K562 (cell line): ENCODE measurements at regions not wholly inside any gene's neighbourhood (a gene's known extent, or its start where the extent isn't known, plus 50 kb on each side); places are given as distances from the start of the nearest gene placed in this dataset.

Experiments
- ATAC-seq: fragments of 200-7000 bp; cut with Tn5 transposase; 3 replicates; pipeline ENCODE4 v1.9.1; 2020; ENCODE audit warnings: moderate library complexity
- BruUV-seq: library from RNA; stranded (reverse); fragments of 400-500 nt; replicated peaks from 2 replicates; lab custom pipeline; 2021; lab: Mats Ljungman, UMichigan
- CTCF ChIA-PET: fragments of 300-600 bp; formaldehyde crosslinking; extraction: SDS; loops from one replicate; lab custom pipeline; 2021; ENCODE audit warnings: low intra/inter-chr PET ratio; lab: Yijun Ruan, JAX
- POLR2A ChIA-PET: fragments of 300-600, 350-650 bp; sonication (Branson Sonifier 250); formaldehyde crosslinking; extraction: SDS; loops from one replicate; lab custom pipeline; 2021; ENCODE audit warnings: antibody characterized with exemption, inconsistent platforms; lab: Yijun Ruan, JAX
- DNase-seq, 4 experiments: peaks; one replicate each; pipeline versions ENCODE4 v3.0.0 to v3.0.0-alpha.2; 2011 to 2018; ENCODE audit warnings: low spot score in 3 of 4, mixed read lengths in 3 of 4; ENCODE audit errors: extremely low read depth in 1 of 4
- FAIRE-seq: peaks from 2 replicates; lab custom pipeline; 2011; peaks lifted over from hg19 to GRCh38; lab: Jason Lieb, UNC
- H2AFZ ChIP-seq: 2 replicates; pipeline ENCODE4 v1.6.0; 2011; ENCODE audit warnings: low read depth, low read length, control low read depth, inconsistent platforms
- H3K27ac ChIP-seq: fragments of 200-600 bp; 3 replicates; pipeline ENCODE4 v1.8.0; 2011; ENCODE audit warnings: low read depth, mild to moderate bottlenecking, control low read depth, inconsistent platforms, low read length, moderate library complexity, mixed read lengths; ENCODE audit errors: extremely low read depth
- H3K27me3 ChIP-seq, 2 experiments: fragments of 300-600 bp in 1 of 2; 2 replicates in 1 of 2; 3 replicates in 1 of 2; pipeline versions ENCODE4 v1.6.0 to v1.8.0; 2011; ENCODE audit warnings: inconsistent platforms in 2 of 2, low read length in 2 of 2, mild to moderate bottlenecking in 1 of 2, mixed read lengths in 1 of 2, moderate library complexity in 1 of 2; ENCODE audit not compliant: control insufficient read depth in 2 of 2, insufficient read depth in 2 of 2
- H3K36me3 ChIP-seq: fragments of 300-600 bp; 3 replicates; pipeline ENCODE4 v1.8.0; 2011; ENCODE audit warnings: mild to moderate bottlenecking, low read length, inconsistent platforms; ENCODE audit not compliant: control insufficient read depth, insufficient read depth
- H3K4me1 ChIP-seq, 2 experiments: fragments of 200-600 bp in 1 of 2; replicated peaks in 1 of 2; 2 replicates in 1 of 2; 3 replicates in 1 of 2; pipeline versions ENCODE4 v1.5.1 to v1.8.0; 2011; ENCODE audit warnings: inconsistent platforms in 2 of 2, low read length in 2 of 2, mild to moderate bottlenecking in 1 of 2, mixed read lengths in 1 of 2, moderate library complexity in 1 of 2; ENCODE audit not compliant: control insufficient read depth in 2 of 2, insufficient read depth in 2 of 2
- H3K4me2 ChIP-seq: 2 replicates; pipeline ENCODE4 v1.6.1; 2011; ENCODE audit warnings: low read length, control low read depth, inconsistent platforms, mixed read lengths; ENCODE audit not compliant: insufficient read depth
- H3K4me3 ChIP-seq: fragments of 200-600 bp; sonication (generic), shearing (Covaris generic); 2 replicates; pipeline ENCODE4 v1.5.1; 2016; ENCODE audit warnings: control low read depth, inconsistent platforms
- H3K79me2 ChIP-seq: fragments of 200-600 bp; 3 replicates; pipeline ENCODE4 v1.8.0; 2011; ENCODE audit warnings: low read length, inconsistent platforms; ENCODE audit not compliant: control insufficient read depth, insufficient read depth
- H3K9ac ChIP-seq, 2 experiments: 2 replicates each; pipeline versions ENCODE4 v1.6.0 to v1.6.1; 2011; ENCODE audit warnings: low read depth in 2 of 2, low read length in 2 of 2, control low read depth in 1 of 2, inconsistent platforms in 1 of 2, mild to moderate bottlenecking in 1 of 2, mixed read lengths in 1 of 2; ENCODE audit not compliant: insufficient read depth in 1 of 2
- H3K9me1 ChIP-seq: one replicate; pipeline ENCODE4 v1.6.0; 2011; ENCODE audit warnings: inconsistent platforms, mild to moderate bottlenecking, low read length, moderate library complexity; ENCODE audit not compliant: control insufficient read depth, insufficient read depth
- H3K9me3 ChIP-seq: replicated peaks from 2 replicates; pipeline ENCODE4 v1.5.1; 2011; ENCODE audit warnings: low read depth, low read length, inconsistent platforms; ENCODE audit not compliant: control insufficient read depth, insufficient read depth
- H4K20me1 ChIP-seq: replicated peaks from 2 replicates; pipeline ENCODE4 v1.6.1; 2011; ENCODE audit warnings: low read length, inconsistent platforms, mixed read lengths; ENCODE audit not compliant: control insufficient read depth, insufficient read depth
- CUX1 ChIP-seq: fragments of 200-800 bp; sonication (Bioruptor generic); IDR thresholded peaks from 2 replicates; pipeline ENCODE4 v1.6.1; 2016; ENCODE audit warnings: missing genetic modification characterization, missing compliant biosample characterization
- E4F1 ChIP-seq: fragments of 250-450 bp; sonication (Bioruptor Pico); IDR thresholded peaks from 2 replicates; pipeline ENCODE4 v1.5.0; 2021; ENCODE audit warnings: mild to moderate bottlenecking, borderline replicate concordance
- GABPA ChIP-seq: fragments of 200-800 bp; sonication (Bioruptor generic); conservative IDR thresholded peaks from 2 replicates; pipeline ENCODE4 v1.6.1; 2016; ENCODE audit warnings: low read depth, missing genetic modification characterization, missing compliant biosample characterization
- NFYB ChIP-seq: IDR thresholded peaks from 2 replicates; pipeline ENCODE4 v1.6.1; 2011; ENCODE audit warnings: mild to moderate bottlenecking, moderate library complexity; ENCODE audit not compliant: insufficient read length; ENCODE audit errors: extremely low read depth
- SMARCC2 ChIP-seq: fragments of 450-650 bp; IDR thresholded peaks from 2 replicates; pipeline ENCODE4 v1.6.1; 2017; ENCODE audit warnings: antibody characterized with exemption, moderate library complexity, mild to moderate bottlenecking, low read depth
- SRSF9 ChIP-seq: fragments of 200-400 bp; formaldehyde crosslinking; IDR thresholded peaks from 2 replicates; pipeline ENCODE4 v1.6.1; 2017; ENCODE audit warnings: low read depth, low read length, borderline replicate concordance
- TCF7L2 ChIP-seq: fragments of 150-350 bp; IDR thresholded peaks from 2 replicates; pipeline ENCODE4 v1.6.1; 2016; ENCODE audit warnings: low read depth, mild to moderate bottlenecking, low read length, moderate library complexity
- ZNF41 ChIP-seq: fragments of 250-450 bp; sonication (Bioruptor Pico); conservative IDR thresholded peaks from 2 replicates; pipeline ENCODE4 v1.4.0; 2020; ENCODE audit warnings: mild to moderate bottlenecking
- ZNF785 ChIP-seq: fragments of 250-450 bp; sonication (Bioruptor Pico); IDR thresholded peaks from 2 replicates; pipeline ENCODE4 v1.4.0; 2020; ENCODE audit warnings: mild to moderate bottlenecking
- WGBS: fragments of 100-300 bp; shearing (Covaris generic); methylation state at CpG from one replicate; pipeline ENCODE4 v1.1.6; 2016; ENCODE audit warnings: low coverage, mixed read lengths; ENCODE audit not compliant: insufficient coverage; ENCODE audit errors: missing lambda C conversion rate; 5-methylcytosine and 5-hydroxymethylcytosine counted together
- in situ Hi-C: fragments of 300-500 bp; cut with MboI; formaldehyde crosslinking; loops from 4 replicates; pipeline ENCODE4 v1.15.0; 2018; ENCODE audit warnings: inconsistent platforms, mixed read lengths
- intact Hi-C: fragments of 100-400 bp; cut with micrococcal nuclease; formaldehyde crosslinking; loops from 2 replicates; pipeline ENCODE4 v1.14.2; 2022
- TF ChIP-seq, protein P1 (sequence below): fragments of 450-650 bp; IDR thresholded peaks from 2 replicates; pipeline ENCODE4 v1.6.1; 2016; ENCODE audit warnings: borderline replicate concordance

- Histone ChIP-seq H3K9me3 (peaks cover 14% of the 10 kb centered on the region), H3K9me1 (no peaks in the 10 kb centered on the region), H4K20me1 (no peaks in the 10 kb centered on the region), H3K27ac (peak overlapping the region; percentile 74), H3K27me3 (no peaks in the 10 kb centered on the region), H3K79me2 (no peaks in the 10 kb centered on the region), H3K4me1 (peaks cover 0 to 28% of the 10 kb centered on the region in 2 experiments; a peak in 4 of 5 replicates), H2AFZ (no peak overlapping the region), H3K9ac (no peak overlapping the region; a peak in 1 of 4 replicates), H3K36me3 (no peaks in the 10 kb centered on the region), H3K4me2 (peak overlapping the region; percentile 62), H3K4me3 (no peak overlapping the region)
- CTCF ChIA-PET = no interaction called here
- in situ Hi-C loops (no loop called here), intact Hi-C loops (loop anchor here (2.0 to 10.0 kb wide), 2 partner anchors 28 to 110 kb away; no protein-coding TSS in a partner anchor)
- 0% methylated on average over 3 of the region's 3 CpGs for WGBS
- ATAC-seq (peak; percentile 86), DNase-seq (peak in 2 of 4 experiments; percentile 56 to 66), FAIRE-seq (peak; percentile 65)
- POLR2A ChIA-PET = no interaction called here
- no TSS peak for BruUV-seq
- no peak for TF ChIP-seq CUX1 (CRISPR knock-in tag)
- TF ChIP-seq E4F1 (CRISPR knock-in tag) = no peak
- TF ChIP-seq, protein P1, sequence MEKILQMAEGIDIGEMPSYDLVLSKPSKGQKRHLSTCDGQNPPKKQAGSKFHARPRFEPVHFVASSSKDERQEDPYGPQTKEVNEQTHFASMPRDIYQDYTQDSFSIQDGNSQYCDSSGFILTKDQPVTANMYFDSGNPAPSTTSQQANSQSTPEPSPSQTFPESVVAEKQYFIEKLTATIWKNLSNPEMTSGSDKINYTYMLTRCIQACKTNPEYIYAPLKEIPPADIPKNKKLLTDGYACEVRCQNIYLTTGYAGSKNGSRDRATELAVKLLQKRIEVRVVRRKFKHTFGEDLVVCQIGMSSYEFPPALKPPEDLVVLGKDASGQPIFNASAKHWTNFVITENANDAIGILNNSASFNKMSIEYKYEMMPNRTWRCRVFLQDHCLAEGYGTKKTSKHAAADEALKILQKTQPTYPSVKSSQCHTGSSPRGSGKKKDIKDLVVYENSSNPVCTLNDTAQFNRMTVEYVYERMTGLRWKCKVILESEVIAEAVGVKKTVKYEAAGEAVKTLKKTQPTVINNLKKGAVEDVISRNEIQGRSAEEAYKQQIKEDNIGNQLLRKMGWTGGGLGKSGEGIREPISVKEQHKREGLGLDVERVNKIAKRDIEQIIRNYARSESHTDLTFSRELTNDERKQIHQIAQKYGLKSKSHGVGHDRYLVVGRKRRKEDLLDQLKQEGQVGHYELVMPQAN = no peak
- TF ChIP-seq ZNF41 (CRISPR knock-in tag) = no peak
- TF ChIP-seq NFYB = no peak
- no peak for TF ChIP-seq ZNF785
- no peak for TF ChIP-seq GABPA (tag)
- TF ChIP-seq TCF7L2 = no peak
- TF ChIP-seq SMARCC2 = 0 out of 2 replicates have a peak, but pooled peaks have one; percentile 52
- TF ChIP-seq SRSF9 = no peak
Observed at GRCh38 chr2:204434660-204435462, 110.4 kb upstream of the PARD3B start.
